Naive thymus-derived CD4-positive, alpha-beta T cell (primary cell): ENCODE measurements at regions not wholly inside any gene's neighbourhood (a gene's known extent, or its start where the extent isn't known, plus 50 kb on each side); places are given as distances from the start of the nearest gene placed in this dataset.

ENCODE experiments used
- ATAC-seq: fragments of 150-1000 bp; cut with Tn5 transposase; 2 replicates; pipeline ENCODE4 v1.10.0; 2021; ENCODE audit warnings: mild to moderate bottlenecking, moderate library complexity
- CTCF ChIA-PET: fragments of 350-600 bp; sonication (Branson Sonifier 250); formaldehyde crosslinking; loops from one replicate; lab custom pipeline; 2021; ENCODE audit warnings: antibody characterized with exemption; lab: Charles Lee
- POLR2A ChIA-PET: fragments of 350-600 bp; sonication (Branson Sonifier 250); formaldehyde crosslinking; loops from one replicate; lab custom pipeline; 2021; ENCODE audit warnings: antibody characterized with exemption, inconsistent platforms; lab: Charles Lee
- DNase-seq, 9 donors: peaks; one replicate each; pipeline versions ENCODE4 v3.0.0 to v3.0.0-alpha.2; 2020 to 2022; ENCODE audit warnings: mixed read lengths in 1 of 9
- H3K27ac ChIP-seq: one replicate; pipeline ENCODE4 v1.7.0; 2013; ENCODE audit warnings: mild to moderate bottlenecking, low read depth, low read length, moderate library complexity
- H3K27me3 ChIP-seq, 2 donors: one replicate each; pipeline ENCODE4 v1.7.0; 2013; ENCODE audit warnings: low read length in 2 of 2, mild to moderate bottlenecking in 2 of 2, moderate library complexity in 2 of 2; ENCODE audit not compliant: control insufficient read depth in 2 of 2, insufficient read depth in 2 of 2
- H3K36me3 ChIP-seq, 3 experiments: 1 replicate in 2 of 3; 2 replicates in 1 of 3; pipeline ENCODE4 v1.7.0; 2013; ENCODE audit warnings: low read length in 3 of 3, mild to moderate bottlenecking in 3 of 3, moderate library complexity in 1 of 3; ENCODE audit not compliant: insufficient read depth in 3 of 3, control insufficient read depth in 2 of 3
- H3K4me1 ChIP-seq, 2 donors: one replicate each; pipeline ENCODE4 v1.7.0; 2013; ENCODE audit warnings: low read length in 2 of 2, mild to moderate bottlenecking in 2 of 2, moderate library complexity in 1 of 2; ENCODE audit not compliant: control insufficient read depth in 2 of 2, insufficient read depth in 2 of 2
- H3K4me3 ChIP-seq: 2 replicates; pipeline ENCODE4 v1.7.0; 2013; ENCODE audit warnings: mild to moderate bottlenecking, low read length
- H3K9me3 ChIP-seq, 3 experiments: 1 replicate in 2 of 3; 2 replicates in 1 of 3; pipeline ENCODE4 v1.7.0; 2013; ENCODE audit warnings: low read length in 3 of 3; ENCODE audit not compliant: control insufficient read depth in 2 of 3
- H3K27ac Mint-ChIP-seq, 9 donors: one replicate each; pipeline ENCODE4 v1.8.0; 2020 to 2022; ENCODE audit warnings: mixed read lengths in 9 of 9, mild to moderate bottlenecking in 8 of 9, moderate library complexity in 5 of 9, inconsistent platforms in 2 of 9
- H3K27me3 Mint-ChIP-seq, 5 donors: one replicate each; pipeline ENCODE4 v1.8.0; 2021 to 2022; ENCODE audit warnings: mixed read lengths in 5 of 5, mild to moderate bottlenecking in 1 of 5
- H3K36me3 Mint-ChIP-seq, 5 donors: one replicate each; pipeline ENCODE4 v1.8.0; 2020 to 2022; ENCODE audit warnings: mixed read lengths in 5 of 5, mild to moderate bottlenecking in 3 of 5, inconsistent platforms in 1 of 5
- H3K4me1 Mint-ChIP-seq, 7 donors: one replicate each; pipeline ENCODE4 v1.8.0; 2020 to 2022; ENCODE audit warnings: mixed read lengths in 7 of 7, mild to moderate bottlenecking in 3 of 7, inconsistent platforms in 1 of 7
- H3K4me3 Mint-ChIP-seq, 10 donors: one replicate each; pipeline ENCODE4 v1.8.0; 2020 to 2022; ENCODE audit warnings: mild to moderate bottlenecking in 10 of 10, mixed read lengths in 10 of 10, moderate library complexity in 6 of 10, inconsistent platforms in 2 of 10
- H3K9me3 Mint-ChIP-seq, 11 donors: one replicate each; pipeline ENCODE4 v1.8.0; 2020 to 2022; ENCODE audit warnings: mixed read lengths in 11 of 11, mild to moderate bottlenecking in 4 of 11, inconsistent platforms in 1 of 11, moderate library complexity in 1 of 11
- intact Hi-C, 2 donors: fragments of 100-400 bp; cut with micrococcal nuclease; formaldehyde crosslinking; loops; one replicate each; pipeline ENCODE4 v1.15.1; 2023

GRCh38 chr10:9023206-9023605 is 968.7 kb downstream of the GATA3 start:
- Mint-ChIP-seq H3K4me1 (peaks cover 0 to 9% (median 4%) of the 10 kb centered on the region in 7 donors), H3K36me3 (no peaks in the 10 kb centered on the region), H3K27ac (no peak overlapping the region), H3K27me3 (peaks cover 5 to 10% (median 8%) of the 10 kb centered on the region in 5 donors), H3K9me3 (no peaks in the 10 kb centered on the region), H3K4me3 (no peak overlapping the region)
- Histone ChIP-seq H3K27me3 (no peaks in the 10 kb centered on the region), H3K27ac (no peak overlapping the region), H3K36me3 (no peaks in the 10 kb centered on the region), H3K4me1 (peaks cover 0 to 4% of the 10 kb centered on the region in 2 donors), H3K4me3 (no peak overlapping the region), H3K9me3 (no peaks in the 10 kb centered on the region)
- ChIA-PET POLR2A (no interaction called here), CTCF (no interaction called here)
- intact Hi-C loops = no loop called here
- DNase-seq (no peak), ATAC-seq (no peak)

- H3K27me3 Mint-ChIP-seq = peaks cover 5 to 10% (median 8%) of the 10 kb centered on the region in 5 donors
- ATAC-seq (no peak), DNase-seq (no peak)
- ChIA-PET CTCF (no interaction called here), POLR2A (no interaction called here)
- no peaks in the 10 kb centered on the region for H3K9me3 Mint-ChIP-seq
- Histone ChIP-seq H3K27ac (no peak overlapping the region), H3K4me3 (no peak overlapping the region), H3K9me3 (no peaks in the 10 kb centered on the region), H3K4me1 (peaks cover 0 to 4% of the 10 kb centered on the region in 2 donors), H3K27me3 (no peaks in the 10 kb centered on the region), H3K36me3 (no peaks in the 10 kb centered on the region)
- peak overlapping the region in 1 of 9 donors; percentile 28 for H3K27ac Mint-ChIP-seq
- H3K4me1 Mint-ChIP-seq = peaks cover 0 to 9% (median 4%) of the 10 kb centered on the region in 7 donors
- H3K4me3 Mint-ChIP-seq = no peak overlapping the region
- no peaks in the 10 kb centered on the region for H3K36me3 Mint-ChIP-seq
- intact Hi-C loops = loop anchor here in 1 of 2 donors (2.0 kb wide), 1 partner anchor 13 kb away; no protein-coding TSS in a partner anchor
Measured at GRCh38 chr10:9024210-9024609, 969.7 kb downstream of the GATA3 start.

- Histone ChIP-seq H3K4me1 (peaks cover 0 to under 1% of the 10 kb centered on the region in 2 donors), H3K4me3 (no peak overlapping the region), H3K9me3 (no peaks in the 10 kb centered on the region), H3K27me3 (no peaks in the 10 kb centered on the region), H3K27ac (no peak overlapping the region), H3K36me3 (no peaks in the 10 kb centered on the region)
- ATAC-seq (no peak), DNase-seq (no peak)
- Mint-ChIP-seq H3K4me1 (peaks cover 0 to 11% (median 2%) of the 10 kb centered on the region in 7 donors), H3K9me3 (peaks cover 0 to 3% (median 0%) of the 10 kb centered on the region in 11 donors), H3K36me3 (no peaks in the 10 kb centered on the region), H3K27me3 (peaks cover 5 to 10% (median 6%) of the 10 kb centered on the region in 5 donors), H3K4me3 (no peak overlapping the region), H3K27ac (no peak overlapping the region)
- intact Hi-C loops = no loop called here
- ChIA-PET CTCF (interaction anchor here (1.0 kb wide), 1 partner anchor 68 kb away, joined by 3 read pairs; no protein-coding TSS in a partner anchor), POLR2A (no interaction called here)
Measured at GRCh38 chr10:9028231-9028630, 973.7 kb downstream of the GATA3 start.

- ChIA-PET POLR2A (no interaction called here), CTCF (no interaction called here)
- H3K36me3 Mint-ChIP-seq = peaks cover 0 to 5% (median 4%) of the 10 kb centered on the region in 5 donors
- no peak overlapping the region for H3K27ac ChIP-seq
- no peak for DNase-seq
- no peaks in the 10 kb centered on the region for H3K27me3 ChIP-seq
- intact Hi-C loops = no loop called here
- peaks cover 0 to 5% (median 0%) of the 10 kb centered on the region in 5 donors for H3K27me3 Mint-ChIP-seq
- H3K9me3 Mint-ChIP-seq = peaks cover 1 to 16% (median 9%) of the 10 kb centered on the region in 11 donors
- ATAC-seq = no peak
- no peaks in the 10 kb centered on the region for H3K36me3 ChIP-seq
- peaks cover 0 to 14% (median 3%) of the 10 kb centered on the region in 7 donors for H3K4me1 Mint-ChIP-seq
- no peak overlapping the region for H3K4me3 ChIP-seq
- no peaks in the 10 kb centered on the region for H3K9me3 ChIP-seq
- no peaks in the 10 kb centered on the region for H3K4me1 ChIP-seq
- peak overlapping the region in 1 of 9 donors; percentile 9 for H3K27ac Mint-ChIP-seq
- H3K4me3 Mint-ChIP-seq = no peak overlapping the region
Measured at GRCh38 chr10:9035355-9035754, 980.9 kb downstream of the GATA3 start.

- Mint-ChIP-seq H3K27ac (no peak overlapping the region), H3K27me3 (peaks cover 0 to 3% (median 0%) of the 10 kb centered on the region in 5 donors), H3K4me3 (no peak overlapping the region), H3K4me1 (peaks cover 0 to 14% (median 3%) of the 10 kb centered on the region in 7 donors), H3K9me3 (peaks cover 1 to 16% (median 9%) of the 10 kb centered on the region in 11 donors), H3K36me3 (peaks cover 0 to 5% (median 4%) of the 10 kb centered on the region in 5 donors)
- Histone ChIP-seq H3K4me3 (no peak overlapping the region), H3K36me3 (no peaks in the 10 kb centered on the region), H3K27ac (no peak overlapping the region), H3K27me3 (no peaks in the 10 kb centered on the region), H3K4me1 (no peaks in the 10 kb centered on the region), H3K9me3 (no peaks in the 10 kb centered on the region)
- ChIA-PET CTCF (no interaction called here), POLR2A (interaction anchor here (0.6 to 0.7 kb wide), 2 partner anchors 1489 to 1626 kb away, joined by 3 read pairs; no protein-coding TSS in a partner anchor)
- ATAC-seq (no peak), DNase-seq (no peak)
- intact Hi-C loops = no loop called here
Measured at GRCh38 chr10:9036711-9037204, 982.3 kb downstream of the GATA3 start.

- ChIA-PET CTCF (no interaction called here), POLR2A (no interaction called here)
- Histone ChIP-seq H3K4me3 (no peak overlapping the region), H3K9me3 (no peaks in the 10 kb centered on the region), H3K36me3 (no peaks in the 10 kb centered on the region), H3K27ac (no peak overlapping the region), H3K27me3 (no peaks in the 10 kb centered on the region), H3K4me1 (no peaks in the 10 kb centered on the region)
- peaks cover 0 to 5% (median 4%) of the 10 kb centered on the region in 5 donors for H3K36me3 Mint-ChIP-seq
- DNase-seq (no peak), ATAC-seq (no peak)
- intact Hi-C loops = no loop called here
- peaks cover 0 to 12% (median 3%) of the 10 kb centered on the region in 7 donors for H3K4me1 Mint-ChIP-seq
- H3K27ac Mint-ChIP-seq = no peak overlapping the region
- no peaks in the 10 kb centered on the region for H3K27me3 Mint-ChIP-seq
- H3K4me3 Mint-ChIP-seq = no peak overlapping the region
- peaks cover 0 to 16% (median 9%) of the 10 kb centered on the region in 11 donors for H3K9me3 Mint-ChIP-seq
Measured at GRCh38 chr10:9038146-9038714, 983.7 kb downstream of the GATA3 start.

- intact Hi-C loops = no loop called here
- Histone ChIP-seq H3K36me3 (no peaks in the 10 kb centered on the region), H3K4me3 (no peak overlapping the region), H3K9me3 (no peaks in the 10 kb centered on the region), H3K27me3 (no peaks in the 10 kb centered on the region), H3K27ac (no peak overlapping the region), H3K4me1 (no peaks in the 10 kb centered on the region)
- H3K27me3 Mint-ChIP-seq = no peaks in the 10 kb centered on the region
- ChIA-PET CTCF (no interaction called here), POLR2A (no interaction called here)
- peaks cover 0 to 10% (median 2%) of the 10 kb centered on the region in 11 donors for H3K9me3 Mint-ChIP-seq
- ATAC-seq (no peak), DNase-seq (no peak)
- no peaks in the 10 kb centered on the region for H3K4me1 Mint-ChIP-seq
- no peak overlapping the region for H3K27ac Mint-ChIP-seq
- H3K4me3 Mint-ChIP-seq = no peak overlapping the region
- H3K36me3 Mint-ChIP-seq = peaks cover 0 to 6% (median 3%) of the 10 kb centered on the region in 5 donors
Measured at GRCh38 chr10:9043466-9043865, 989.0 kb downstream of the GATA3 start.
